Mononuclear cell (primary cell): ENCODE measurements at regions not wholly inside any gene's neighbourhood (a gene's known extent, or its start where the extent isn't known, plus 50 kb on each side); places are given as distances from the start of the nearest gene placed in this dataset.

Experiments
- H3K27me3 ChIP-seq: 2 replicates; pipeline ENCODE4 v1.6.0; 2011; ENCODE audit warnings: low read length, control low read depth; ENCODE audit not compliant: insufficient read depth
- H3K4me1 ChIP-seq: 2 replicates; pipeline ENCODE4 v1.5.1; 2011; ENCODE audit warnings: mild to moderate bottlenecking, low read length, control low read depth; ENCODE audit not compliant: insufficient read depth
- H3K4me3 ChIP-seq: 2 replicates; pipeline ENCODE4 v1.5.1; 2011; ENCODE audit warnings: mild to moderate bottlenecking, low read length, moderate library complexity
- H3K9me3 ChIP-seq: 2 replicates; pipeline ENCODE4 v1.5.1; 2011; ENCODE audit warnings: low read depth, mild to moderate bottlenecking, control low read depth, low read length

DNA sequence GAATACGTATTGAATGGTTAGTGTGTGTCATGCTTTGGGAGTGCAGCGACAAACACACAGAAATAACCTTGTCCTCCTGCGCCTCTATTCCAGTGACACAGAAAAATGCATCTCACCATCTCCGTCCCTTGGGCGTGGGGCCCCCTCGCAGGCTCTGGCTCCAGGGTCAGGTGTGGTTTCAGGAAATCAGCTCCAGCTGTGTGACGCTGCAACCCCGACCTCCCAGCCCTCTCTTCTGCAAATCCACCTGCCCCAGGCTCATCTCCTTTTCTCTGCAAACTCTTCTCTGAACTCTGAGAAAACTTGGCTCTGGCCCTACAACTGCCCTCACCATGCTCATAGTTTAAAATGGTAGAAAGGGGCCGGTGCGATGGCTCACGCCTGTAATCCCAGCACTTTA, 51.3 kb upstream of the ZNF536 start:
- Histone ChIP-seq H3K9me3 (no peaks in the 10 kb centered on the region), H3K27me3 (no peaks in the 10 kb centered on the region), H3K4me3 (no peak overlapping the region), H3K4me1 (no peaks in the 10 kb centered on the region)
